Tibial nerve (tissue), 4 donors: ENCODE measurements at regions not wholly inside any gene's neighbourhood (a gene's known extent, or its start where the extent isn't known, plus 50 kb on each side); places are given as distances from the start of the nearest gene placed in this dataset.

Source experiments
- DNase-seq, 2 donors: peaks; one replicate each; pipeline ENCODE4 v3.0.0-alpha.2; 2019; ENCODE audit warnings: low spot score in 2 of 2
- H3K27ac ChIP-seq, 4 donors: fragments of 200-600 bp; sonication (generic) in 3 of 4; one replicate each; pipeline ENCODE4 v1.5.1; 2017 to 2019; ENCODE audit warnings: mild to moderate bottlenecking in 1 of 4
- H3K27me3 ChIP-seq, 2 donors: fragments of 200-600 bp; sonication (generic) in 1 of 2; one replicate each; pipeline versions ENCODE4 v1.5.1 to v1.6.0; 2017 to 2019
- H3K36me3 ChIP-seq, 3 donors: fragments of 200-600 bp; sonication (generic); one replicate each; pipeline ENCODE4 v1.5.1; 2018 to 2019
- H3K4me1 ChIP-seq, 4 donors: fragments of 200-600 bp; sonication (generic) in 3 of 4; one replicate each; pipeline ENCODE4 v1.5.1; 2017 to 2019
- H3K4me3 ChIP-seq, 4 donors: fragments of 200-600 bp; sonication (generic) in 3 of 4; one replicate each; pipeline ENCODE4 v1.5.1; 2017 to 2019; ENCODE audit warnings: mild to moderate bottlenecking in 1 of 4, moderate library complexity in 1 of 4
- H3K9me3 ChIP-seq, 4 donors: fragments of 200-600 bp; sonication (generic) in 3 of 4; one replicate each; pipeline ENCODE4 v1.5.1; 2017 to 2019
- CTCF ChIP-seq, 5 experiments: fragments of 200-600 bp in 3 of 5; fragments of 450-650 bp in 2 of 5; sonication (generic) in 3 of 5; IDR thresholded peaks; one replicate each; pipeline ENCODE4 v1.5.1; 2016 to 2019; ENCODE audit warnings: antibody characterized with exemption in 5 of 5, mild to moderate bottlenecking in 3 of 5, moderate library complexity in 2 of 5
- EP300 ChIP-seq, 2 donors: sonication (generic); formaldehyde crosslinking; IDR thresholded peaks; one replicate each; pipeline ENCODE4 v1.6.1; 2017; ENCODE audit warnings: antibody characterized with exemption in 2 of 2, mild to moderate bottlenecking in 1 of 2
- POLR2A ChIP-seq, 2 donors: fragments of 450-650 bp; IDR thresholded peaks; one replicate each; pipeline ENCODE4 v1.6.1; 2017; ENCODE audit warnings: antibody characterized with exemption in 2 of 2, mild to moderate bottlenecking in 2 of 2, moderate library complexity in 2 of 2
- WGBS, 2 donors: methylation state at CpG; one replicate each; pipeline ENCODE4 v1.1.5; 2018; 5-methylcytosine and 5-hydroxymethylcytosine counted together

GRCh38 chr4:136121426-136121825 lies 1410.9 kb downstream of the PCDH18 start:
- DNase-seq, result no peak
- Histone ChIP-seq H3K36me3 (no peaks in the 10 kb centered on the region), H3K4me3 (no peak overlapping the region), H3K4me1 (no peaks in the 10 kb centered on the region), H3K27me3 (no peaks in the 10 kb centered on the region), H3K27ac (no peak overlapping the region), H3K9me3 (no peaks in the 10 kb centered on the region)
- TF ChIP-seq CTCF (IDR thresholded peaks at IDR 0.05) (no peak), EP300 (IDR thresholded peaks at IDR 0.05) (no peak), POLR2A (IDR thresholded peaks at IDR 0.05) (no peak)

- Histone ChIP-seq H3K36me3 (no peaks in the 10 kb centered on the region), H3K4me3 (no peak overlapping the region), H3K27ac (no peak overlapping the region), H3K9me3 (no peaks in the 10 kb centered on the region), H3K4me1 (no peaks in the 10 kb centered on the region), H3K27me3 (no peaks in the 10 kb centered on the region)
- TF ChIP-seq CTCF (IDR thresholded peaks at IDR 0.05) (no peak), POLR2A (IDR thresholded peaks at IDR 0.05) (no peak), EP300 (IDR thresholded peaks at IDR 0.05) (no peak)
- WGBS, 2 donors, result 36 to 44% methylated on average over 2 of the region's 2 CpGs
- no peak for DNase-seq
These were observed 1418.4 kb downstream of the PCDH18 start for GRCh38 chr4:136113921-136114320.

GRCh38 chr4:136112116-136112515 lies 1420.2 kb downstream of the PCDH18 start:
- 51 to 61% methylated on average over 1 of the region's 1 CpG for WGBS, 2 donors
- Histone ChIP-seq H3K9me3 (no peaks in the 10 kb centered on the region), H3K27ac (no peak overlapping the region), H3K27me3 (no peaks in the 10 kb centered on the region), H3K4me3 (no peak overlapping the region), H3K36me3 (no peaks in the 10 kb centered on the region), H3K4me1 (no peaks in the 10 kb centered on the region)
- no peak for DNase-seq
- TF ChIP-seq POLR2A (IDR thresholded peaks at IDR 0.05), result no peak
- no peak for TF ChIP-seq CTCF (IDR thresholded peaks at IDR 0.05)
- TF ChIP-seq EP300 (IDR thresholded peaks at IDR 0.05), result no peak

- WGBS, 2 donors, result 46 to 53% methylated on average over 1 of the region's 1 CpG
- Histone ChIP-seq H3K9me3 (no peaks in the 10 kb centered on the region), H3K36me3 (no peaks in the 10 kb centered on the region), H3K4me3 (no peak overlapping the region), H3K27me3 (no peaks in the 10 kb centered on the region), H3K27ac (no peak overlapping the region), H3K4me1 (no peaks in the 10 kb centered on the region)
- no peak for TF ChIP-seq EP300 (IDR thresholded peaks at IDR 0.05)
- TF ChIP-seq CTCF (IDR thresholded peaks at IDR 0.05), result no peak
- no peak for TF ChIP-seq POLR2A (IDR thresholded peaks at IDR 0.05)
- DNase-seq, result no peak
These were observed 1425.5 kb downstream of the PCDH18 start for GRCh38 chr4:136106753-136107152.

- no peak overlapping the region for H3K27ac ChIP-seq
- H3K4me1 ChIP-seq, result no peaks in the 10 kb centered on the region
- WGBS, 2 donors, result 38 to 50% methylated on average over 4 of the region's 4 CpGs
- no peak overlapping the region for H3K4me3 ChIP-seq
- DNase-seq, result no peak
- TF ChIP-seq CTCF (IDR thresholded peaks at IDR 0.05) (no peak), EP300 (IDR thresholded peaks at IDR 0.05) (no peak), POLR2A (IDR thresholded peaks at IDR 0.05) (no peak)
- no peaks in the 10 kb centered on the region for H3K27me3 ChIP-seq
- no peaks in the 10 kb centered on the region for H3K9me3 ChIP-seq
- H3K36me3 ChIP-seq, result no peaks in the 10 kb centered on the region
These were observed 1428.7 kb downstream of the PCDH18 start for GRCh38 chr4:136103616-136104015.
